ENCODE measurements at regions not wholly inside any gene's neighbourhood (a gene's known extent, or its start where the extent isn't known, plus 50 kb on each side); places are given as distances from the start of the nearest gene placed in this dataset.
A peak's percentile ranks its signal among the peaks of the same experiment; 100 is the strongest.

DNA sequence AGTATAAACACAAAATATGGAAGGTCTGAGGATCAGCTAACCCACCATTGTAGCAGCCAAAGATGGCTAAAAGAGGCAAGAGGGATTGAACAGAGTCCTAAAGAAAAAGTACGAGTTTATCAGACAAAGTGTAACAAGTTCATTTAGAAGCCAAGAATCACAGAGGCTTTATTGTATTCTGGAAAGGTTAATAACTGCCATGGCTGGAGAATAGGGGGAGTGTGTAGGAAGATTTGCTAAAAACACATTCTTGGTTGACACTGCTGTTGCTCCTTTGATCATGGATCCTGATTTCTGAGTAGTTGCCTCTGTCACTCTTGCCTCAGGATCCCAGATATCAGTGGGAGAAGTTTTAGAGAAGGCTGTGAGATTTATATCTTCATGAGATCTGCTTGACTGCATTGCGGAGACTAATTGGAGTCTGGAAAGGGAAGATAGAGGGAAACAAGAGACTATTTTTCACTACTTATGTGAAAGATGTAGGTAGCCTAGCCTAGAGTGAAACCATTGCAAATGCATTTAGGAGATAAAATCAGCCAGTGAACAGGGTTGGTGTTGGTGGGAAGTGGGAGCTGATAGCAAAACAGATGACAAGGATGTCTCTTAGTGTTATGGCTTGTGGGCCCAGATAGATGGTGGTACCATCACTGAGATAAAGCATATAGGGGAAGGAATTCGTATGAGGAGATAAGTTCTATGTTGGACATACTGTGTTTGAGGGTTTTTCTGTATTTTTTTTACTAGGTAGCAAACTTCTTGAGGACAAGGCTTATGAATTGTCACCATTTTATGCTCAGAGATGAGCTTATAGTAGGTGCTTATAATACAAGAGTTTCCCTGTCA, 402.9 kb upstream of the PDE3A start:
- Histone ChIP-seq H3K4me1 (peaks cover 0 to 3% of the 10 kb centered on the region in 2 donors), H3K4me3 (no peak overlapping the region), H3K27me3 (no peaks in the 10 kb centered on the region), H3K9me3 (no peaks in the 10 kb centered on the region), H3K36me3 (no peaks in the 10 kb centered on the region), H3K27ac (no peak overlapping the region)
- TF ChIP-seq, protein P1, sequence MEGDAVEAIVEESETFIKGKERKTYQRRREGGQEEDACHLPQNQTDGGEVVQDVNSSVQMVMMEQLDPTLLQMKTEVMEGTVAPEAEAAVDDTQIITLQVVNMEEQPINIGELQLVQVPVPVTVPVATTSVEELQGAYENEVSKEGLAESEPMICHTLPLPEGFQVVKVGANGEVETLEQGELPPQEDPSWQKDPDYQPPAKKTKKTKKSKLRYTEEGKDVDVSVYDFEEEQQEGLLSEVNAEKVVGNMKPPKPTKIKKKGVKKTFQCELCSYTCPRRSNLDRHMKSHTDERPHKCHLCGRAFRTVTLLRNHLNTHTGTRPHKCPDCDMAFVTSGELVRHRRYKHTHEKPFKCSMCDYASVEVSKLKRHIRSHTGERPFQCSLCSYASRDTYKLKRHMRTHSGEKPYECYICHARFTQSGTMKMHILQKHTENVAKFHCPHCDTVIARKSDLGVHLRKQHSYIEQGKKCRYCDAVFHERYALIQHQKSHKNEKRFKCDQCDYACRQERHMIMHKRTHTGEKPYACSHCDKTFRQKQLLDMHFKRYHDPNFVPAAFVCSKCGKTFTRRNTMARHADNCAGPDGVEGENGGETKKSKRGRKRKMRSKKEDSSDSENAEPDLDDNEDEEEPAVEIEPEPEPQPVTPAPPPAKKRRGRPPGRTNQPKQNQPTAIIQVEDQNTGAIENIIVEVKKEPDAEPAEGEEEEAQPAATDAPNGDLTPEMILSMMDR (IDR thresholded peaks at IDR 0.05), result no peak
- DNase-seq (no peak), ATAC-seq (no peak)
- intact Hi-C loops (cut with DNase I), result no loop called here

DNA sequence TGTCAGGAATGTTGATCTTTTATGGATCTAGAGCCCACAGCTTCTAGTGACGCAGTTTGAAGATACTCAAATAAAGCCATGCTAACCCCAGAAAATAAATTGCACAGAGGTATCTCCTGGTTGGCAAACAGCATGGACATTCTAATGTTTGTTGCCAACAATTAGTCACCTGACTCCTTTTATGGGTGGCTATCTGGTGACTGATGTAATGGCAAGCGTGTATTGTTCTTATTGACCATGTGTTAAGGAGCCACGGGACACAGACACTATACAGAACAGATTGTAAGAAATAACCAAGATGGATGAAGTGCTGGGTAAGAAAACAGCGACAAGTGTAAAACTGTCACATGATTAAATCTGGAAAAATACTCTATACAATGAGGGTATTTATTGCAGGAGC, 401.3 kb upstream of the PDE3A start:
- no peaks in the 10 kb centered on the region for H3K9me3 ChIP-seq
- no peak for ATAC-seq
- intact Hi-C loops (cut with DNase I), result no loop called here
- TF ChIP-seq, protein P1 (IDR thresholded peaks at IDR 0.05), result no peak
- peaks cover 0 to 3% of the 10 kb centered on the region in 2 donors for H3K4me1 ChIP-seq
- H3K27me3 ChIP-seq, result no peaks in the 10 kb centered on the region
- H3K4me3 ChIP-seq, result no peak overlapping the region
- H3K36me3 ChIP-seq, result no peaks in the 10 kb centered on the region
- DNase-seq, result no peak
- no peak overlapping the region for H3K27ac ChIP-seq

DNA sequence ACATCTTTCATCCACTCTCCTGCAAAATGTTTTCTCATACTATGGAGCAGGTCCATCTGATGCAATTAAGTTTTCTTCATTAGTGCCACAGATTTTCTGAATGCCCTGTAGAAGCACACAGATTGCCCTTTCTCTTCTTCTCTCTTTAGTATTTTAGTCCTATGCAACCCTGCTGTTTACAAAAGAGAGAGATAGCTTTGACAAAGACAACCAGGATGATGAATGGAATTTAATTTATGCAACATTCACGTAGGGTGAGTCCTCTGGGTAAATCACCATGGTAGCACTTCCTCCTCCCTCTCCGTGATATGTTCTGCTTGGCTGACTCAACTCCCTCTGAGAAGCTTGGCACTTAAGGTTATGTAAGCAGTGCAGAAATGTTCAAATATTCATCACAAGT, 400.9 kb upstream of the PDE3A start:
- no peak overlapping the region for H3K27ac ChIP-seq
- intact Hi-C loops (cut with DNase I), result no loop called here
- no peak overlapping the region for H3K4me3 ChIP-seq
- H3K4me1 ChIP-seq, result peaks cover 0 to 3% of the 10 kb centered on the region in 2 donors
- TF ChIP-seq, protein P1 (IDR thresholded peaks at IDR 0.05), result no peak
- DNase-seq (no peak), ATAC-seq (peak; percentile 87)
- no peaks in the 10 kb centered on the region for H3K36me3 ChIP-seq
- no peaks in the 10 kb centered on the region for H3K9me3 ChIP-seq
- H3K27me3 ChIP-seq, result no peaks in the 10 kb centered on the region

DNA sequence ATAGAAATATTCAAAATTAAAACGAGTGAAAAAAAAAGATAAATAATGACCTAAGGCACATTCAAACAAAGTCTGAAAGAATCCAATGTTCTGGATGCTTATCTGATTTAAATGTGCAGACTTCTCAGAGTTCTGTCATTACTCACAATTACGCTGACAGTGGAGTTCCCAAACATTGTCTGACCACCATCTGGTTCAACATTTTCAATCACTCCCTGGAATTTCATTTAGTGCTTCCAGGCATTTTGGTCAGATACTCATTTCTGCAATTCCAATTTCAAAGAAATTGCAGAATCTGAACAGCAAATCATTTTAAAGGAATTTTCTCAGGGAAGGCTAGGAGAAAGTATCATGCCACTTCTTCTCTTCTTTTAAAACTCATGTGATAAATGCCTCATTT, 398.2 kb upstream of the PDE3A start:
- no peak overlapping the region for H3K4me3 ChIP-seq
- no peak overlapping the region for H3K27ac ChIP-seq
- DNase-seq (no peak), ATAC-seq (no peak)
- TF ChIP-seq, protein P1 (IDR thresholded peaks at IDR 0.05), result no peak
- no peaks in the 10 kb centered on the region for H3K9me3 ChIP-seq
- no peaks in the 10 kb centered on the region for H3K27me3 ChIP-seq
- H3K36me3 ChIP-seq, result no peaks in the 10 kb centered on the region
- intact Hi-C loops (cut with DNase I), result no loop called here
- H3K4me1 ChIP-seq, result peaks cover 0 to 3% of the 10 kb centered on the region in 2 donors

DNA sequence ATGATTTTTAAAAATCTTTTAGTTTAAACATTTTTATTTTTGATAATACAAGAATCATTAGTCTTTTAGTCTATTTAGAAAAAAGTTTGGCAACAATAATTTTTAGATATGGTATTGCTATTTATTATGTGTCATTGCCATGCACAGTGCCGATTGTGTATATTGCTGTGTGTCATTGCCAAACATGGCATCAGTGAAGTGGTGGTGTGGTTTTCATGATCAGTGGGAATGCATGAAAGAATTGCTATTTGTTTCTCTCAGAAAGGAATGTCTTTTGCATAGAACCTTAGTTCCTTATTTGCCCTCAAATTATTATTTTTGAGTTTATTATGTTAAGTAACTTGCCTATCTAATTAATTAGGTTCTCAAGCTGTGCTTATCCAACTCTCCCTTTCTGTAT, 397.5 kb upstream of the PDE3A start:
- TF ChIP-seq, protein P1 (IDR thresholded peaks at IDR 0.05), result no peak
- no peaks in the 10 kb centered on the region for H3K36me3 ChIP-seq
- peaks cover 0 to 3% of the 10 kb centered on the region in 2 donors for H3K4me1 ChIP-seq
- ATAC-seq (no peak), DNase-seq (no peak)
- intact Hi-C loops (cut with DNase I), result no loop called here
- H3K27me3 ChIP-seq, result no peaks in the 10 kb centered on the region
- no peak overlapping the region for H3K27ac ChIP-seq
- no peak overlapping the region for H3K4me3 ChIP-seq
- H3K9me3 ChIP-seq, result no peaks in the 10 kb centered on the region

Measured in left lung (tissue), 4 donors.